GM23248 (cell line): ENCODE measurements at regions not wholly inside any gene's neighbourhood (a gene's known extent, or its start where the extent isn't known, plus 50 kb on each side); places are given as distances from the start of the nearest gene placed in this dataset.

Experiments
- DNase-seq: peaks from one replicate; pipeline ENCODE4 v3.0.0-alpha.2; 2015
- H2AFZ ChIP-seq: fragments of 200-600 bp; sonication (generic); 2 replicates; pipeline ENCODE4 v1.6.1; 2016; ENCODE audit warnings: antibody characterized with exemption
- H3F3A ChIP-seq: fragments of 200-600 bp; sonication (generic); 2 replicates; pipeline ENCODE4 v1.6.1; 2016; ENCODE audit warnings: mild to moderate bottlenecking, antibody characterized with exemption, mixed run types; ENCODE audit not compliant: insufficient read depth
- H3K27ac ChIP-seq: fragments of 200-600 bp; sonication (generic); 2 replicates; pipeline ENCODE4 v1.5.1; 2016; ENCODE audit warnings: mild to moderate bottlenecking
- H3K27me3 ChIP-seq: fragments of 200-600 bp; sonication (generic); replicated peaks from 2 replicates; pipeline ENCODE4 v1.6.1; 2016; ENCODE audit warnings: mild to moderate bottlenecking; ENCODE audit not compliant: insufficient read depth
- H3K36me3 ChIP-seq: fragments of 200-600 bp; sonication (generic); 2 replicates; pipeline ENCODE4 v1.6.1; 2016; ENCODE audit warnings: low read depth, mild to moderate bottlenecking
- H3K4me1 ChIP-seq: fragments of 200-600 bp; sonication (generic); 2 replicates; pipeline ENCODE4 v1.6.1; 2016; ENCODE audit warnings: mild to moderate bottlenecking; ENCODE audit not compliant: insufficient read depth
- H3K4me2 ChIP-seq: fragments of 200-600 bp; sonication (generic); one replicate; pipeline ENCODE4 v1.6.1; 2016; ENCODE audit warnings: mild to moderate bottlenecking; ENCODE audit not compliant: unreplicated experiment
- H3K4me3 ChIP-seq: fragments of 200-600 bp; sonication (generic); 2 replicates; pipeline ENCODE4 v1.5.1; 2016; ENCODE audit warnings: mild to moderate bottlenecking
- H3K79me2 ChIP-seq: fragments of 200-600 bp; sonication (generic); 2 replicates; pipeline ENCODE4 v1.6.1; 2016; ENCODE audit warnings: mild to moderate bottlenecking; ENCODE audit not compliant: insufficient read depth
- H3K9ac ChIP-seq: fragments of 200-600 bp; sonication (generic); 2 replicates; pipeline ENCODE4 v1.6.1; 2016; ENCODE audit warnings: mild to moderate bottlenecking
- H3K9me2 ChIP-seq: fragments of 200-600 bp; sonication (generic); 2 replicates; pipeline ENCODE4 v1.6.1; 2016; ENCODE audit warnings: mixed run types, mild to moderate bottlenecking, moderate library complexity; ENCODE audit not compliant: insufficient read depth
- H3K9me3 ChIP-seq: fragments of 200-600 bp; sonication (generic); one replicate; pipeline ENCODE4 v1.6.1; 2017; ENCODE audit warnings: low read depth
- H4K20me1 ChIP-seq: fragments of 200-600 bp; sonication (generic); 2 replicates; pipeline ENCODE4 v1.6.0; 2016; ENCODE audit not compliant: insufficient read depth
- EZH2 ChIP-seq: fragments of 200-600 bp; sonication (generic); IDR thresholded peaks from 2 replicates; pipeline ENCODE4 v1.6.1; 2018; ENCODE audit warnings: antibody characterized with exemption, mild to moderate bottlenecking; ENCODE audit not compliant: insufficient read depth, poor library complexity, severe bottlenecking
- EZH2phosphoT487 ChIP-seq: fragments of 200-600 bp; sonication (generic); IDR thresholded peaks from 2 replicates; pipeline ENCODE4 v1.6.1; 2018; ENCODE audit warnings: antibody characterized with exemption, moderate library complexity, mild to moderate bottlenecking, low read depth; ENCODE audit not compliant: insufficient read depth
- WGBS, 2 experiments: methylation state at CpG; one replicate each; pipeline ENCODE4 v1.1.6; 2015 to 2017; ENCODE audit warnings: low lambda C conversion rate in 2 of 2, low coverage in 1 of 2; ENCODE audit errors: missing lambda C conversion rate in 2 of 2; 5-methylcytosine and 5-hydroxymethylcytosine counted together
- in situ Hi-C: fragments of 300-500 bp; cut with MboI; formaldehyde crosslinking; loops from 2 replicates; pipeline ENCODE4 v1.15.0; 2020

DNA sequence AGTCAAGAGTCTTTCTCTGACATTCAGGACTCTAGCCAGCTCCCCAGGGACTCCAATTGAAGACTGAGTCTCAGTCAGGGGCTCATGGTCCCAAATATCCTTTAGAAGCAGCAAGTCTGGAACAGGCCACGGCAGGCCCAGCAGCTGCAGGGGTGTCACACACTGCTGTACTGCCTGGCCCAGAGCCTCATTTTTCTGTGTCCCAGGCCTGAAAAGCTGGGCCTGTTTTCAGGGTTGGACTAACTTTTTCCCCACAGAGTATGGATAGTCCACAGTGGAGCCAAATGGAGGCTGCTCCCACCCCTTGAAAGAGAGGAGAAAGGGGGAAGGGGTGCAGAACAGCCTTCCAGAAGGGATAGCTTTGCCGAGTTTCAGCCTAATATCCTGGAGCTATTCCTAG lies 146.8 kb upstream of the NALF2 start:
- no peak overlapping the region for H3K9ac ChIP-seq
- TF ChIP-seq EZH2 (no peak), EZH2phosphoT487 (no peak)
- H2AFZ ChIP-seq, result no peak overlapping the region
- no peaks in the 10 kb centered on the region for H3K79me2 ChIP-seq
- no peak for DNase-seq
- H3K9me3 ChIP-seq, result no peaks in the 10 kb centered on the region
- H3K4me3 ChIP-seq, result no peak overlapping the region
- H3K36me3 ChIP-seq, result no peaks in the 10 kb centered on the region
- H3K9me2 ChIP-seq, result no peaks in the 10 kb centered on the region
- H4K20me1 ChIP-seq, result no peaks in the 10 kb centered on the region
- H3K27ac ChIP-seq, result no peak overlapping the region
- H3F3A ChIP-seq, result peaks cover 4% of the 10 kb centered on the region; the same call in 1 of the 2 replicates
- H3K27me3 ChIP-seq, result no peaks in the 10 kb centered on the region
- 14 to 15% methylated on average over 2 of the region's 2 CpGs for WGBS, 2 experiments
- in situ Hi-C loops, result no loop called here
- H3K4me1 ChIP-seq, result peaks cover 15% of the 10 kb centered on the region
- no peak overlapping the region for H3K4me2 ChIP-seq

DNA sequence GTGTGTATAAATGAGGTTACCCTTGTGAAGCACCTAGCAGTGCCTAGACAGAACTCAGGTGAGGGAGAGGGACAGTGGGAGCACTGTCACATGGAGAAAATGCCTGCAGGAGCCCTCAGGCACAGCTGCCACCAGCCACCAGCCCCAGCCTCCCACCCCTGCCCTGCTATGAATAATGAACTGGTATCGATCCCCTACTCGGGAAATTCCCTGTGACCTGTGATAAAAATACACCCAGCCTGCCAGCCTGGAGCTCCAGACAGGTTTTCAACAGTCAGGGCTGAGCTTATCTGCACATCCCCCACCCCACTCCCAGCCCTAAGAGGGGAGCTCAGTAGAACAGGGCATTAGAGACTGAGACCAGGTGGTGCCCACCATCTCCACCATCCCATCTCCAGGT lies 159.6 kb upstream of the PJA1 start:
- Histone ChIP-seq H3K4me3 (no peak overlapping the region), H4K20me1 (no peaks in the 10 kb centered on the region), H3K9me2 (no peaks in the 10 kb centered on the region), H3K27ac (no peak overlapping the region), H3K9me3 (no peaks in the 10 kb centered on the region), H2AFZ (no peak overlapping the region), H3K9ac (no peak overlapping the region), H3K79me2 (no peaks in the 10 kb centered on the region), H3K4me2 (no peak overlapping the region), H3F3A (no peaks in the 10 kb centered on the region), H3K27me3 (no peaks in the 10 kb centered on the region), H3K36me3 (no peaks in the 10 kb centered on the region), H3K4me1 (no peaks in the 10 kb centered on the region)
- no peak for TF ChIP-seq EZH2
- TF ChIP-seq EZH2phosphoT487, result no peak
- in situ Hi-C loops, result no loop called here
- WGBS, 2 experiments, result 83 to 88% methylated on average over 2 of the region's 2 CpGs
- DNase-seq, result no peak

DNA sequence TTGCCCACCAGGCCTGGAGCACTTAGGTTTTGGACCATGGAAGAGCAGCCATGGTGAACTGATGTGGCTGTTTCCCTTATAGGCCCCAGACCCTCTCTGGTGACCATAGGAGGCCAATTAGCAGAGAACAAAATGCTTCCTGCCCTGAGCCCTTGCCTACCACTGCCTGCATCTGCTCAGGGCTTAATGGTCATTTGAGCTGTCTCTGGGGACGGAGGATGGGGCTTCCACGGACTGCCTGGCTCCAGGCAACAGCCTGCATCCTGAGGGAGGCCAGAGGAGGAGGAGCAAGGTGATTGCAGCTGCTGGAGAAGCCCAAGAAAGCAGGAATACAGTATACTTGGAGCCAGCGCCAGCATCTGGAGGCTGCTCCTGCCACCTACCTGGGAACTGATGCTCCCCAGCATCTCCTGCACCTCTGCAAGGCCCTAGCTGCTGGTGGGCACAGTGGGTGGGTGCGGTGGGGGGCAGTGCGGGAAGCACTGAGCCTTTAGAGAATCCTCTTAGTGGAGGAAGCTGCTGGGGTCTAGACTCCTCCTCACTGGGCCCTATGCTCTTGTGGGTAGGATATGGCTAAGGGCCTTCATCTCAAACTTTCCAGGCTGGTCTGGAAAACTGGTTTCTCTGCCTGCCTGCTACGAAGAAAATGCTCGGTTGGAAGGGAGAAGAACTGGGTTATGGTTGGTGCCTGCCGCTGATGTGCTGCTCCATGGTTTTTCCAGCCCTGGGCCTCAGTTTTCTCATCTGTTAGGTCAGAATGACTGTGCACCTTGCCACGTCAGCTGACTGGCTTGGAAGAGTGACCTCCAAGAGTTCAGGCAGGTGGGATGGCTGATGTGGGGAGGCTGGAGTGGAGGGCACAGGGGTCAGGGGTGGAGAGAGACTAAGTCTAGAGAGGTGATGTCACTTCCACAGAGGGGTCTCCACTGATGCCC lies 158.8 kb upstream of the PJA1 start:
- H3K27me3 ChIP-seq, result no peaks in the 10 kb centered on the region
- no peaks in the 10 kb centered on the region for H3K79me2 ChIP-seq
- no peaks in the 10 kb centered on the region for H3K4me1 ChIP-seq
- no peaks in the 10 kb centered on the region for H3K36me3 ChIP-seq
- 57 to 71% methylated on average over 3 to 8 of the region's 9 CpGs for WGBS, 2 experiments
- no peak overlapping the region for H3K4me2 ChIP-seq
- H4K20me1 ChIP-seq, result no peaks in the 10 kb centered on the region
- DNase-seq, result no peak
- H3K9me3 ChIP-seq, result no peaks in the 10 kb centered on the region
- no peak overlapping the region for H3K27ac ChIP-seq
- no peaks in the 10 kb centered on the region for H3F3A ChIP-seq
- H3K9me2 ChIP-seq, result no peaks in the 10 kb centered on the region
- no peak overlapping the region for H3K4me3 ChIP-seq
- no peak overlapping the region for H3K9ac ChIP-seq
- TF ChIP-seq EZH2phosphoT487, result no peak
- TF ChIP-seq EZH2, result no peak
- in situ Hi-C loops, result no loop called here
- H2AFZ ChIP-seq, result no peak overlapping the region

DNA sequence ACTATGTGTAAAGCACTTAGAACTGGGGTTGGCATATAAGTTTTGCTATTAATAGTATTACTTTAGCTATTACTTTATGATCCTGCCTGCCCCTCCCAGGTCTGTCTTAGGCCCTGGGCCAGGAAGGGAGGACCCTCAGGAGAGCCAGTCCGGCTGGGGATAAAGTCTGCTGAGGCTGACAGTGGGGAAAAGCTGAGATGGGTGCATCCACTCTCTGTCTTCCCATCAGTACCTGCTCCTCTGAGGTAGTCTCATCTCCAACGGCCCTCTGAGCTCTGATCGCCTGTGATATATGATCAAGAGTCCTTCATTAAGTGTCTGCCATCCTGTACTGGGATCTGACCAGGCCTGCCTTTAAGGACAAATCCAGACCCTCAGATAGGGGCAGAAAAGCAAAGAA lies 156.5 kb upstream of the PJA1 start:
- Histone ChIP-seq H3K27me3 (no peaks in the 10 kb centered on the region), H3K9ac (no peak overlapping the region), H3K79me2 (no peaks in the 10 kb centered on the region), H3K4me3 (no peak overlapping the region), H3K4me2 (no peak overlapping the region), H3K36me3 (no peaks in the 10 kb centered on the region), H3K9me2 (no peaks in the 10 kb centered on the region), H3F3A (no peaks in the 10 kb centered on the region), H3K4me1 (no peaks in the 10 kb centered on the region), H4K20me1 (no peaks in the 10 kb centered on the region), H2AFZ (no peak overlapping the region), H3K27ac (no peak overlapping the region), H3K9me3 (no peaks in the 10 kb centered on the region)
- in situ Hi-C loops, result no loop called here
- DNase-seq, result no peak
- TF ChIP-seq EZH2phosphoT487 (no peak), EZH2 (no peak)
- WGBS, 2 experiments, result 30 to 38% methylated on average over 3 of the region's 3 CpGs
